T-helper 2 cell treated with Interferon-gamma antibody and Interleukin-4, amounts not matched to agents 100 ng/mL and 5 ng/mL, for 36 hours (primary cell): ENCODE measurements at regions not wholly inside any gene's neighbourhood (a gene's known extent, or its start where the extent isn't known, plus 50 kb on each side); places are given as distances from the start of the nearest gene placed in this dataset.

Experiments used
- intact Hi-C: fragments of 100-400 bp; cut with micrococcal nuclease; formaldehyde crosslinking; loops from one replicate; pipeline ENCODE4 v1.15.1; 2023

DNA sequence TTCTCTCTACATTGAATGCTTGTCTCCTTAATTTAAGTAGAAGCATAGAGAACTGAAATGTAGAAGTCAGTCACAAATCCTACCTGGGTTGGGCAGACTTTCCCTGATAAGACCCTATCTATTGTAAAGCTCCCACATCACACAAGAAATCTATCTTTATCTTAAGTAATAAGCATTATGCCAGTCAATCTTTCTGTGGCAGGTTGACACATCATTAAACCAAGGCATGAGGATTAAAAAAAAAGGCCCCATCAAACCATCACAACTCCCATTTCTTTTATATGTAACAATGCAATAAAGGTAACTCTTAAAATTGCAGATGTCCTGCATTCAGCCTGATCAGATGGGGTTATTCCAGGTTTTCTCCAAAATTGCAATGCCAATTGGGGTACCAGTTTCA lies 311.8 kb downstream of the TOX3 start:
- intact Hi-C loops: no loop called here

DNA sequence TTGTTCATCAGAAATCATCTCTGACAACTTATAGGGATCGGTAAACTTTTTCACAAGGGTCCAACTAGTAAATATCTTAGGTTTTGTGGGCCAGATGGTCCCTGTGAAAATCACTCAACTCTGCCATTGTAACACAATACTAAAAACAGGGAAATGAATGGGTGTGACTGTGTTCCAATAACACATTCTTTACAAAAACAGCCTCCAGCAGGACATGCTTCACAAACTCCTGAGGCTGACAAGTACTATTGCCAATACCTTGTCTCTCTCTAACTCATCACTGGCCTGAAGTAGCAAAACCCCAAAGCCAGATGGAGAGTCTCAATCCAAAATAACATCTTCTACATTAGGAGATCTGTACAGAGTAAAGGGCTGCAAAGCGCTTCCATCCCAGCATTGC lies 312.3 kb downstream of the TOX3 start:
- intact Hi-C loops: no loop called here

DNA sequence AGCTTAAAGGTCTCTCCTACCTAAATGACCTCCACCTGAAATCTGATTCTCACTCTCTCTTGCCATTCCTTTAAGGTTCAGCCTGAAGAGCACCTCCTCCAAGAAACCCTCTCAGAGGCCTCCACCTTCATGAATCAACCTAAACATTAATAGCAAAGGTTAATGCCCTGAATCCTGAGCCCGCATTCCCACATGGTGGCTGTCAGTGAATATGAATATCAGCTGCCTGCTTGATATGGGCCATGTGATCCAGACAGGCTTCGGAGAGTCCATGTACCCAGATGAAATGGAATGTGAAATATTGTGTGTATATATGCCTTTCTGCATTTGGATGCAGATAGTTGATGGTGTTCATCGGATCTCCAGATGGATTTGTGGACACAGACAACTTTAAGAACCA lies 317.5 kb downstream of the TOX3 start:
- intact Hi-C loops: no loop called here

DNA sequence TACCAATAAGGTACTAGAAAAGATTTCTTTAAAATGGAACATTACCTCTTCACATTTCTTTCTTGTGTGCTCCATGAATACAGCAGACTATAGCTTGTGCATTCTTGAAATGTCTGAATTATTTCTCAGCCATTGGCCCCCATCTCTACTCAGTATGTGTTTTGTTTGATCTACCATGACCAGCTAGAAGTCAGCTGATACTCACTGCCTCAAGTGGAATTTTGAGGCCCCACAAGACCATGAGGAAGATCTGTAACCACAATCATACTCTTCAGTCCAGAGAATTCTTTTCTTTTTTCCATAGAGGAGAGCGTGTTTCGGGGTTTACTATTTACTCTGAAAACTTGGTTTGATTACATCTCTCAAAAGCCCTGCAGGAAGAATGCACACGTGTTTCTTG lies 319.1 kb downstream of the TOX3 start:
- intact Hi-C loops: no loop called here

DNA sequence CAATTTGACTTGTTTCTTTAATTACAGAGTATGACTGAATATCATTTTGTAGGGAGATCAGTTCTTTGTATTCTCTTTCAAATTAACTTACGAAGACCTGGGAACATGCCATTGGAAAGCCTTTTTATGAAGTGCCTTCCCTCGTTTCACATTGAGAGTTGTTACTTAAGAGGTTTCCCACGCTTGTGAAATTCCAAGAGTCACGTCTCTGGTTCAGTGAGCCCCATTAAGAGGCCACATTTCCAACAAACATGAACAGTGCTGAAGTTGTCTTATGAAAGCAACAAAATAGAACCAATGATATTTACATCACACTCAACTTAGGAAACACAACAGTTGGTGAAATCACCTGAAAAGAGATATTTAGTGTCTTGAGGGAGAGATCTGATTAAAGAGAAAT lies 334.1 kb downstream of the TOX3 start:
- intact Hi-C loops: loop anchor here (10.0 kb wide), 1 partner anchor 48 kb away; no protein-coding TSS in a partner anchor

DNA sequence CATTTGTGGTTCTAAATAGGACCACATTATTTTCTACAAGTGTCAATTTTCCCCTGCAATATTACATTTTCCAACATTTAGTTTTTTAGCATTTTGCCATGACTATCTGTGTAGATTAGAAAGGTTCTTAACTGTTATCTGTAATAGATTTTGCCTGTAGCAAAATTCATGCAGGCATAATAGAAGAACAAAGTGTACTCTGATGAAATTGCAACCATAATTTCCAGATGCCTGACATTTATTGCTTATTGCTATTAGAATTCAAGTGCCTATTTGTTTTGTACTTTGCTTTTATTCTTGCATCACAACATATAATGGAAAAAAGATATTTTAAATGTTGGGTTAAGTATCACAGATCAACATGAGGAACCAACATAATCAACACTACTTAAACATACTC lies 337.7 kb downstream of the TOX3 start:
- intact Hi-C loops: no loop called here

DNA sequence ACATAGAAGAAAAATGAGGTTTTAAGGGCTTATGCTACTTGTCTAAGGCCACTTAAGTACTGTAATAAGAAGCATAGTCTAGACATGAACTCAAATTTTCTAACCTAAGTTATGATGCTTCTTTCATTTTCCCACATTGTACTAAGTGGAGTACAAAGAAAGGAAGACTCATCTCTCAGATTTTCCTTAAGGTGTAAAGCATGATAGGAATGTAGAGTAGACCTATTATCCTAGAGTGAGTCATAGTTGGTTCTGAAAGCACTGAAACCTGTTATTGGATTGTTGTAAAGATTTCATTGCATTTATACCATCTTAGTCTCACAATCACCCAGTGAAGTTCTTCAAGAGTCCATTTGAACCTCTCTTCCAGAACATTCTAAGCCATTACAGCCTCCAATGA lies 343.8 kb downstream of the TOX3 start:
- intact Hi-C loops: no loop called here

DNA sequence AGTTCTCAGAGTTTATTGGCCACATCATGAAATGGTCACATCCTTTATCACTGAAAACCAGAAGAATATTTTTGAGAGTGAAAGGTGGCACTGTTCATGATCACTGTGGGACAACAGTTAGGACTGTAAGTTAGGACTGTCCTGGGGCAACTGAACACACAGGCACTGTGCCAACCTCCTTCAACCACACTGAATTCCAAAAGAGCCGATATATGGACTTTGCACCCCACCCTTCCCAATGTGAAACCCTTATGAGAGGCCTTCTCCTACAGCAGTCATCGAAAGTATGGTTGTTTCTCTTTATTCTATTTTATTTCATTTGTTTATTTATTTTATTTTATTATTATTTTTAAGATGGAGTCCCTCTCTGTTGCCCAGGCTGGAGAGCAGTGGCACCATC lies 353.5 kb downstream of the TOX3 start:
- intact Hi-C loops: loop anchor here (5.0 kb wide), 1 partner anchor 1089 kb away; no protein-coding TSS in a partner anchor

DNA sequence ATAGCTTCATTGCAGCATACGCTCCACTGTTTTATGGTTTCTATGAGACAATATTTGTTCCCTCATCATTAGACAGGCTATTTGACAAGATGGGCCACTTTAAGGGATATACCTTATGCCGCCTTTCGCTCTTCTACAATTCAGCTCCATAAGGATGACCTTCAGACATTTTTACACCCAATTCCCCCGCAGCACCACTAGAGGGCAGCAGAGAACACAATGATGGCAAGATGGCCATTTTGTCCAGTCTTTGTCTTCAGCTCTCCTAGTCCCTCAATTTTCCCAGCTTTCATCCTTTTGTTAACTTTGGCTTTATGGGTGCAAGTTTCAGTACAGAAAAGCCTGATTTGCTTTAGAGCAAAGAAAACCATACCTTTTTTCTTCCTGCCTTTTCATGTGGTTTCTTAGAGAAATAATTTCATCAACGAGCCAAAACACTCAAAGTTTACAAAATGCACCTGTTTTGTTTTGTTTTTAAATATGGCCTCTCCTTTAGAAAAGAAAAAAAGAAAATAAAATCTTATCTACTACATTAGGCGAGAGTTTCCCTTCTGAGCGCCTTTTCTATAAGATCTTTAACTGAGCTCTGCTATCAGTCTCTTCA lies 355.3 kb downstream of the TOX3 start:
- intact Hi-C loops: loop anchor here (5.0 kb wide), 1 partner anchor 1091 kb away; no protein-coding TSS in a partner anchor

DNA sequence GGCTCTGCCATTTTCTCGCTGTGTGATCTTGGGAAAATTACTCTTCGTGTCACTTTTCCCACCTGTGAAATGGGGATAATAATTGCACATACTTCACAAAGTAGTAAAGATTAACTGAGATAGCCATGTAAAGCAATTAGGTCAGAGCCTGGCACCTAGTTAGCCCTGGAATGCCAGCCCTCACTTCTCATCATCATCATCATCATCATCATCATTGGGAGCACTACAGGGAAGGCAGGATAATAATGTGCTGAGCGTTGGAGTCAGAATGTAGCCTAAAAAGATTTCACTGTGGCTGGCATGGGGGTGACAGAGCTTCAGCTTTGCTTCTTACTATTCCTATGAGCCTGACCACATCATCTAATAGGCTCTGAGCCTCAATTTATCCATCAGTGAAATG lies 362.6 kb downstream of the TOX3 start:
- intact Hi-C loops: no loop called here

DNA sequence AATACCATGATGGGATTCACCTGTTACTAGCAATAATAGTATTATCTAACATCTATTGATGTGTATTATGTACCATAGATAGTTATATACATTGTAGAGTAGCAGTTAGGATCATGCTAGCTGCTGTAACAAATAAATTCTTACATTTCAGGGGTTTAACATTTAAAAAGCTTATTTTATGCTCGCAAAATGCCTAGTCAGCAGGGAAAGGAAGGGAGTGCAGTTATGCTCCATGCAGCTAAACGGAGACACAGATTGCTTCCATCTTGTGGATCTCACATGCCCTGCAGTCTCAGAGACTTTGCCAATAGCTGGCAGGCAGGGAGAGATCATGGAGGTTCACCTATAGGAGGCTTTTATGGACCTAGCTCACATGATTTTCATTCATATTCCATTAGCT lies 364.1 kb downstream of the TOX3 start:
- intact Hi-C loops: no loop called here

DNA sequence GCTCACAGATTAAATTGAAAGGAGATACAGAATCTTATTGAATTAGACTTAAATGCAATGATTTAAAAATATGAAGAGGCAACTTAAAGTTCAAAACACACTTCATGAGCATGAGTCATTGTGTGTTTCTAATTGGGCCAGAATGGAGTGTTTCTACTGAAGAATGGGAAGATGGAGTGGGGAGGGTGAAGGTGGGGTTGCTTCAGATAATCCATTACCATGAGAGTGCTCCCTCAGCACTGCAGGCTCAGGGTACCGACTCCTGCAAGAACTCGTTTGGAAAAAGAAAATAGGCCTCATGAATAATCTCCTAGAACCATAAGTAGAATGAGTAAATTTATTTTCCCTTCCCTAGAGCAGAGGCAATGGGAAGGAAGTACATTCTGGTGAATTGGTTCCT lies 372.8 kb downstream of the TOX3 start:
- intact Hi-C loops: no loop called here

DNA sequence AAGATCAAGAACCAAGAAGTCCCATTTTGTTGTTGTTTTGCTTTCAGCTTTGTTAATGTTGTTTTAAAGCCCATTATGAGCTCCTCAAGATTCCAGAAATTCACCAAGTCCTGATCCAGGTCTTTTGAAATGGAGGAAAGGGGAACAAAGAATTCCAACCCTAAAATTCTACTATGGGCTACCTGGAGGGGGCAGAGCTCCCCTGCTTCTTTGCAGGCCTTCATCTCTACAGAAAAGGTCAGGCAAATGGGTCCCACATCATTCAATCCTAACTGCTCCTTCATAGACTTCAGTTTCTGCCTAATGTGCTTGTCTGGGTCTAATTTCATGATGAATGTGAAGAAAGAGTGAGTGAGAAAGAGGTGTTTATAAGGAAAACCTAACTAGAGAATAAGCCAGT lies 375.5 kb downstream of the TOX3 start:
- intact Hi-C loops: no loop called here

DNA sequence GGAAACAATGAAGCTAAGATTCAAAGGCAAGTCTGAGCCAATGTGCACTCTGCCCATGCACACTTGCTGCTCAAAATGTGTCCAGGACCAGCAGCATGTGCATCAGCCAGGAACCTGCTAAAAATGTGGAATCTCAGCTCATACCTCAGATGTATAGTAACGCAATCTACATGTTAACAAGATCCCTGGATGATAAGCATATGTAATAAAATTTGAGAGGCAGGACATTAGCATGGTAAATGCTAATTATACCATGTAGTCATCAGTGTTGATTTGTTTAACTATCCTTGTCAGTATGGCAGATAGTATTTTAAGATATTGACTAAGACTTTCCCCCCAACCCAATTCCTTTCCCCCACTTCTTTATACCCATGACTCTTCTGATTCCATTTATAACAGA lies 379.6 kb downstream of the TOX3 start:
- intact Hi-C loops: loop anchor here (10.0 kb wide), 1 partner anchor 47 kb away; no protein-coding TSS in a partner anchor

DNA sequence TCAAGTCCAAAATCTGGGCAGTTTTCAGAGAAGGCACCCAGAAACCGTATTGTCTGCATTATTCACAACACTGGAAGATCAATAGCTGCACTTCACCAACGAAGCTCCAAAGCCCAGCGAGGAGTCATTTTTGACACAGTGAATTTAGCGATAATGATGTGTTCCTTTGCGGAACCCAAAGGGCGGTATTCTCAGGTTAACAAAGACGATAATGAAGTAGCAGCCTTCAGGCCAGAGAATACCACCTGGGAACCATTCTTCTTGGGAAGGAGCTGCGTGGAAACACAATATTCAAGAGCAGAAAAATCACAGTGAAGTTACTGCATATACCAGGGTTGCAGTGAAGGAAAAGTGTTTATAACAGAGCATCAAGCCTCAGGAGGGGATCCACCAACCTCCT lies 381.0 kb downstream of the TOX3 start:
- intact Hi-C loops: loop anchor here (10.0 kb wide), 1 partner anchor 49 kb away; no protein-coding TSS in a partner anchor

DNA sequence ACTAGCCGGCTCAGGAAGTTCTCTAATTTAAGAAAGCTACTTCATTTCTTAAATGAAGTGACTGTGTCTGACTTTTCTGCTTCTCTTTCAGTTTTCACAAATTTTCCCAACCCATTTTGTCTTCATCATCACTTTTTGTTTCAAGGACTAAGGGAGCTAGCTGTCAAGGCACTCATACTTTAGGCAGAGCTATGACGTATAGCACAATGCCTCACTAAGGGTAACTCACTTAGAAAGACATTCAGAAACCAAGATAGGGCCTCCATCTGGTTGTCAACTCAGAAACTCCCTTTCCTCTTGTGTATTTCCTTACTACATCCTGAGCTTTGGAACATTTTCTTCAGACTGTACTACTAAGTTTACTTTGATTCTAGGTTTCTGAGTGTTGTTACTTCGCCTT lies 397.9 kb downstream of the TOX3 start:
- intact Hi-C loops: no loop called here

DNA sequence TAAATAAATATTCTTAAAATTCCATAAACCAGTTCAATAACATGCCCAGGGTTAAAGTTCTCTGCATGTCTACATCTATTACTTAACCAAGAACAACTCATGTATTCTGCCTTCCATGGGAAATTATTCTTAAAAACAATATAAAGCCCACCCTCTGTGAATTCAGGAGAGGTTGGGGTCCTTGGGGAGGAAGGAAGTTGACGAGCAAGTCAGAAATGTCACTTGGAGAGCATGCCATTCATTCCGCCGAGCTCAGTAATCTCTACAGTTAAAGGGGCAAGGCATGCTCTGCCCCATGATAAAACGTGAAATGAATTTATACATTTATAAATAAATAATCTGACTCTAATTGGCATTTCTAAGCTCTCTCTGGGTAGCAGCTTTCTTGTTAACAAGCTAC lies 405.1 kb downstream of the TOX3 start:
- intact Hi-C loops: no loop called here

DNA sequence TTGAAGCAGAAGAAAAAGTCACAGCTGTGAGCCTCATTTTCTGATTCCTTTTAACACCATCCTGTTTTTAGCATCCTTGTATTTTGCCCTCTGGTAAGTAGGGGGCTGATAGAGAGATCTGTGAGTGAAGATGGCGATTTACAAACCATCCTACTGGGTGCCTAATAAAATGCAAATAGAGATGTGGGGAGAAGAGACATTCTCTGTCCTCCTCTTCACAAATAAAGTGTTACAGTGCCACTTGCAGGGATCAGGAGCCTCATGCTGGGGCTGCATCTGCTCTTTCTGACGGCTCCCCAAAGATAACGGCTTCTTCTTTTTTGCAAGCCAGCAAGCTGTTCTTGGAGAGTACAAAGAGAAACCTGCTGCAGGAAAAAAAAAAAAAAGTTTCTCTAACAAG lies 418.6 kb downstream of the TOX3 start:
- intact Hi-C loops: no loop called here

DNA sequence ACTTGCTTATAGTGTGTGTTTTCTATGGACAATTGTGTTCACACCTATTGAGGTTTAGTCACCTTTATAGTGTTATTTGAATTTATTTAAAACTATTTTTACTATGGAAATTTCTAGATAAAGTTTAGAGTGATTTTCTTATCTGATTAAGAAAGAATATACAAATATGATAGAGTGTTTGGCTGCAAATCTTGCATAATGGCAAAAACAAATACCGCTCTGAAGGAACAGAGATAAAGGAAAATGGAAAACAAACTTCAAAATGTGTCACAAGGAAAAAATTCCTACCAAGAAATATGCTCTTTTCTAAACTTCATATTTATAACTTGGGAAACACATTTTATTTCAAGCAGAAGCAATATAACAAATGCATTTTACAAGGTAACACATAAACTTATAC lies 423.1 kb downstream of the TOX3 start:
- intact Hi-C loops: no loop called here

DNA sequence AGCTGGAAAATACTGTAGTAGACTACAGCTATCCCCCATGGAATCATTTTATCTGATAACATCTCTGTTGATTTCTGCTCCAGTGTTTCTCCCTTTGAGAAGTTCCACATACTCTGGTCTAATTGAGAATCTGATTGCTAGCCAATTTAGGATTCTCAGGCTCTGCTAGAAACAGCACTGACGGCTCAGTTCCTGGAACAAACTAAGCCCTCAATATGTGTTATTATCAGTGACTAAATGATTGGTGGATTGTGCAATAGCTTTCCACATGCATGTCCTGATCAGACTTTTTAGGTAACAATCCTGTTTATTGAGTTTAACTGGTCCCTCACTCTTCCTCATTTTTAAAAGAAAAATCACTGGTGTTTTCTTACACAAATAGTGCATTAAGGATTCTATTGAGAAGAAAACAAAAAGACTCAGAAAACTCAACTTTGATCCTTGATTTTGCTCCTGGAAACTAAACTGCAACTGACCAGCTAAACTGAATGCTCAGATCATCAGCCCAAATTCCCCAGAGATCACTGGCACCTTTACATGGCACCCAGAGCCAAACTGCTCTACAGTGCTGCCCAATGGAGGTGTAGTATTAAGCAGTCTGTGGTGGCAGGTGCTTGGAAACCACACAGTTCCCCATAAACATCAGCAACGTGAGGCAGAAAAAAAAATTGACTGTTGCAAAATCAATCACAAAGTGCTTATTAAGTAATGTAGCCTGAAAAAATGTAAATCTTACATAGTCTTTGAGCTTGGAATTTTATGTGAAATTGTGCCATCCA lies 423.7 kb downstream of the TOX3 start:
- intact Hi-C loops: no loop called here

DNA sequence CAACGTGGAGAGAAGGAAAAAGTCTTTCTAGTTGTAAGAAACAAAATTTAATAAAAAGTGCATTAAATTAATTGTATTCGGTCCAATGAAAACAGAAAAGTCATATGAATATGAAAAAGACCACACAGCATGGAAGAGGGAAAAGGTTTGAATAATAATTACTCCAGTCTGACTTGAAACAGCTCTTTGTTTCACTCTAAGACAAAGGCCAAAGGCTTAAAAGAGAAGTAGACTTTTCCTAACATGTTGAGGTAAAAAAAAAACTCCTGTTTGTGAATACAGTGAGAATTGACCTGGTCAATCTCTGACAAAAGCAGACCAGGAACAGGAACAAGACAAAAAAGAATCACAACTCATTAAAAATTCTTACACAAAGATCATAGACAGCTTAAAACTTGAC lies 429.8 kb downstream of the TOX3 start:
- intact Hi-C loops: no loop called here

DNA sequence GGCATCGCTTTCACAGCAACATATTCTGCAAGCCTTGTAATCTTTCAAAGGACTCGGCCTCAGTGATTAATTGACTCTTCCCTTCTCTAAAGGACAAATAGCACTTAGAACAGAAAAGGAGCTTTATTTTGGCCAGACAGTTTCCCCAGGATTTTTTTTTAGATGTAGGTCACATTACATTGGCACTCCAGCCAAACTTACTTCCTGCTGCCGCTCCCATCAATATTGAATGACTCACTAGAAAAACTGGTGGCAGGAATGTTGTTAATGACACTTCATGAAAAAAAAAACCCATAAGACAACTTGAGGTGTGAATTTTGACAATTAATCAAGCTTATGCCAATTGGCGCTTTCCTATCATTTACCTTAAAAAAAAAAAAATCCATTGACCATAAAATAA lies 432.6 kb downstream of the TOX3 start:
- intact Hi-C loops: no loop called here

DNA sequence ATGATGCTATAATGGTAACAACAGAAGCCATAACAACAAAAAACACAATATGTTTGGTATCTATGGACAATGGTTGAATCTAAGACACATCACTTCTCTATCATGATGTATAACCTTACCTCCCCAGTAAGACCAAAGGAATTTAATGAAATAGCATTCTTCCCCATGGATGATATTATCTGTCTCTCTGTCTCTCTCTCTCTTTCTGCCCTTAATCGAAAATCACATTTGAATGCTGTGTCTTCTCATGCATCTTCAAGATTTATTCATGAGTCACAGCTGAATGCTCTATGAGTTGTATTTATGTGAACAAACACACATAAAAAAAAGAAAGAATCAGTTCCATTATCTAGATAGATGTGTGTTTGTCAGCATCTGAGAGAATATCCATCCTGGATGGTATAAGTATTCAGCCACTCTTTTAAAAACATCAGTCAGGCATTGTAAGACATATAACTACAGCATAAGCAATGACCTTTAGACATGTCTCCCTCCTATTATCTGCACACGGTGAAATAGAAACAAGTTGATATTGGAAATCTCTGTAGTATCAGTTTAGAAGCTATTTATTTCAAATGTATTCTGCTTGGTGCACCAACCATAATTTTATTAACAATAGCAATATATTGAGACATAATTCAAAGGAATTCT lies 433.3 kb downstream of the TOX3 start:
- intact Hi-C loops: no loop called here
